ENCODE measurements at regions not wholly inside any gene's neighbourhood (a gene's known extent, or its start where the extent isn't known, plus 50 kb on each side); places are given as distances from the start of the nearest gene placed in this dataset.
"Not testable (repeated sequence)": the region's sequence is repeated elsewhere in the genome, so short reads cannot be mapped to it uniquely, and the experiment has no call there.

- Histone ChIP-seq H3K4me1 (no peaks in the 10 kb centered on the region), H3K27me3 (ENCODE audit: low read depth) (no peaks in the 10 kb centered on the region), H3K36me3 (no peaks in the 10 kb centered on the region), H3K9me3 (replicated peaks) (peaks cover 31% of the 10 kb centered on the region), H3K4me3 (no peak overlapping the region), H3K27ac (replicated peaks) (no peak overlapping the region)
- no peak for TF ChIP-seq CTCF (IDR thresholded peaks at IDR 0.05; ENCODE audit: borderline replicate concordance)
- intact Hi-C loops (cut with micrococcal nuclease) = no loop called here
- DNase-seq = no peak
Measured at GRCh38 chr12:68984796-68985573, 52.0 kb upstream of the CPM start.

- DNase-seq; intact Hi-C loops (cut with micrococcal nuclease); H3K36me3 ChIP-seq; H3K27me3 ChIP-seq (ENCODE audit: low read depth); H3K4me3 ChIP-seq; H3K27ac ChIP-seq (replicated peaks); H3K4me1 ChIP-seq: not testable (repeated sequence)
- H3K9me3 ChIP-seq (replicated peaks) = peaks cover 30% of the 10 kb centered on the region
Measured at GRCh38 chr12:68997526-68997925, 64.6 kb upstream of the CPM start.

- no peak overlapping the region for H3K4me3 ChIP-seq
- intact Hi-C loops (cut with micrococcal nuclease) = no loop called here
- H3K36me3 ChIP-seq = no peaks in the 10 kb centered on the region
- H3K27me3 ChIP-seq (ENCODE audit: low read depth) = peaks cover 6% of the 10 kb centered on the region
- no peak overlapping the region for H3K27ac ChIP-seq (replicated peaks)
- no peak for TF ChIP-seq CTCF (IDR thresholded peaks at IDR 0.05; ENCODE audit: borderline replicate concordance)
- no peaks in the 10 kb centered on the region for H3K4me1 ChIP-seq
- DNase-seq = no peak
- peaks cover 30% of the 10 kb centered on the region for H3K9me3 ChIP-seq (replicated peaks)
Measured at GRCh38 chr12:68998041-68998440, 65.1 kb upstream of the CPM start.

- Histone ChIP-seq H3K36me3 (no peaks in the 10 kb centered on the region), H3K27ac (replicated peaks) (no peak overlapping the region), H3K4me3 (no peak overlapping the region), H3K4me1 (no peaks in the 10 kb centered on the region), H3K27me3 (ENCODE audit: low read depth) (peaks cover 6% of the 10 kb centered on the region), H3K9me3 (replicated peaks) (peaks cover 26% of the 10 kb centered on the region)
- no peak for DNase-seq
- intact Hi-C loops (cut with micrococcal nuclease) = no loop called here
- no peak for TF ChIP-seq CTCF (IDR thresholded peaks at IDR 0.05; ENCODE audit: borderline replicate concordance)
Measured at GRCh38 chr12:69000074-69000473, 67.1 kb upstream of the CPM start.

- peaks cover 26% of the 10 kb centered on the region for H3K9me3 ChIP-seq (replicated peaks)
- intact Hi-C loops (cut with micrococcal nuclease) = no loop called here
- peaks cover 6% of the 10 kb centered on the region for H3K27me3 ChIP-seq (ENCODE audit: low read depth)
- TF ChIP-seq CTCF (IDR thresholded peaks at IDR 0.05; ENCODE audit: borderline replicate concordance) = no peak
- no peak for DNase-seq
- no peak overlapping the region for H3K4me3 ChIP-seq
- H3K27ac ChIP-seq (replicated peaks) = no peak overlapping the region
- no peaks in the 10 kb centered on the region for H3K4me1 ChIP-seq
- H3K36me3 ChIP-seq = no peaks in the 10 kb centered on the region
Measured at GRCh38 chr12:69000540-69001243, 67.7 kb upstream of the CPM start.

- no peak for DNase-seq
- H3K4me1 ChIP-seq = no peaks in the 10 kb centered on the region
- H3K4me3 ChIP-seq = no peak overlapping the region
- no peaks in the 10 kb centered on the region for H3K36me3 ChIP-seq
- TF ChIP-seq CTCF (IDR thresholded peaks at IDR 0.05; ENCODE audit: borderline replicate concordance) = no peak
- H3K9me3 ChIP-seq (replicated peaks) = peaks cover 26% of the 10 kb centered on the region
- intact Hi-C loops (cut with micrococcal nuclease) = no loop called here
- H3K27ac ChIP-seq (replicated peaks) = no peak overlapping the region
- peaks cover 6% of the 10 kb centered on the region for H3K27me3 ChIP-seq (ENCODE audit: low read depth)
Measured at GRCh38 chr12:69001251-69001650, 68.3 kb upstream of the CPM start.
